ENCODE measurements at regions not wholly inside any gene's neighbourhood (a gene's known extent, or its start where the extent isn't known, plus 50 kb on each side); places are given as distances from the start of the nearest gene placed in this dataset.

- Mint-ChIP-seq H3K9me3 (ENCODE audit: low read depth, unreplicated experiment) (peaks cover 7% of the 10 kb centered on the region), H3K4me3 (ENCODE audit: low read depth, unreplicated experiment) (no peak overlapping the region), H3K36me3 (ENCODE audit: insufficient read depth, unreplicated experiment) (no peaks in the 10 kb centered on the region), H3K27ac (ENCODE audit: unreplicated experiment) (no peak overlapping the region), H3K4me1 (ENCODE audit: low read depth, unreplicated experiment) (peaks cover 12% of the 10 kb centered on the region), H3K27me3 (ENCODE audit: unreplicated experiment) (no peaks in the 10 kb centered on the region)
- no peak for DNase-seq
- CTCF ChIA-PET = no interaction called here
- TF ChIP-seq CTCF (IDR thresholded peaks at IDR 0.05; ENCODE audit: unreplicated experiment) = no peak
- intact Hi-C loops (cut with micrococcal nuclease; ENCODE audit: unreplicated experiment) = no loop called here
- BruUV-seq (replicated peaks) = no TSS peak
These were observed 233.6 kb downstream of the KTN1 start for GRCh38 chr14:55813630-55814029.

DNA sequence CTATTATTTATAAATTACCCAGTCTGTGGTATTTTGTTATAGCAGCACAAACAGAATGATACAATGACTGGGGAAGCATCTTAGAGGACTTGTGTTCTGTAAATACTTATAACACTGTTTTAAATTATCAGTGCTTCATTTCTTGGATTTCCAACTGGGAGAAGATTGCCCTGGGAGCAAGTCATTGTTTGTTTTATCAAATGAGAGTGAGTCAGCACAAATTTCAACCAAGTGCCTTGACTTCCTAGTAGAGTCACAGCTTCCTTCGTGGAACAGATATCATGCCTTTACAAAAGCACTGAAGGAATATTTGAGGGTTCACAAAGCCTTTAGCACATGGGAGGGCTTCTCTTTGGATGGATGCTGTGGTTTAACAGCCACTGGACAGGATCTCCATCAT, 234.1 kb downstream of the KTN1 start:
- no peak overlapping the region for H3K4me3 Mint-ChIP-seq (ENCODE audit: low read depth, unreplicated experiment)
- H3K27ac Mint-ChIP-seq (ENCODE audit: unreplicated experiment) = no peak overlapping the region
- no peak for TF ChIP-seq CTCF (IDR thresholded peaks at IDR 0.05; ENCODE audit: unreplicated experiment)
- no peak for DNase-seq
- no peaks in the 10 kb centered on the region for H3K36me3 Mint-ChIP-seq (ENCODE audit: insufficient read depth, unreplicated experiment)
- intact Hi-C loops (cut with micrococcal nuclease; ENCODE audit: unreplicated experiment) = no loop called here
- CTCF ChIA-PET = no interaction called here
- peaks cover 7% of the 10 kb centered on the region for H3K9me3 Mint-ChIP-seq (ENCODE audit: low read depth, unreplicated experiment)
- H3K27me3 Mint-ChIP-seq (ENCODE audit: unreplicated experiment) = no peaks in the 10 kb centered on the region
- no TSS peak for BruUV-seq (replicated peaks)
- peaks cover 16% of the 10 kb centered on the region for H3K4me1 Mint-ChIP-seq (ENCODE audit: low read depth, unreplicated experiment)

- CTCF ChIA-PET = no interaction called here
- TF ChIP-seq CTCF (IDR thresholded peaks at IDR 0.05; ENCODE audit: unreplicated experiment) = no peak
- no TSS peak for BruUV-seq (replicated peaks)
- peaks cover 7% of the 10 kb centered on the region for H3K36me3 Mint-ChIP-seq (ENCODE audit: insufficient read depth, unreplicated experiment)
- intact Hi-C loops (cut with micrococcal nuclease; ENCODE audit: unreplicated experiment) = no loop called here
- H3K9me3 Mint-ChIP-seq (ENCODE audit: low read depth, unreplicated experiment) = peaks cover 7% of the 10 kb centered on the region
- H3K4me3 Mint-ChIP-seq (ENCODE audit: low read depth, unreplicated experiment) = no peak overlapping the region
- H3K4me1 Mint-ChIP-seq (ENCODE audit: low read depth, unreplicated experiment) = peaks cover 24% of the 10 kb centered on the region
- no peak overlapping the region for H3K27ac Mint-ChIP-seq (ENCODE audit: unreplicated experiment)
- DNase-seq = no peak
- H3K27me3 Mint-ChIP-seq (ENCODE audit: unreplicated experiment) = no peaks in the 10 kb centered on the region
These were observed 234.9 kb downstream of the KTN1 start for GRCh38 chr14:55814873-55815272.

DNA sequence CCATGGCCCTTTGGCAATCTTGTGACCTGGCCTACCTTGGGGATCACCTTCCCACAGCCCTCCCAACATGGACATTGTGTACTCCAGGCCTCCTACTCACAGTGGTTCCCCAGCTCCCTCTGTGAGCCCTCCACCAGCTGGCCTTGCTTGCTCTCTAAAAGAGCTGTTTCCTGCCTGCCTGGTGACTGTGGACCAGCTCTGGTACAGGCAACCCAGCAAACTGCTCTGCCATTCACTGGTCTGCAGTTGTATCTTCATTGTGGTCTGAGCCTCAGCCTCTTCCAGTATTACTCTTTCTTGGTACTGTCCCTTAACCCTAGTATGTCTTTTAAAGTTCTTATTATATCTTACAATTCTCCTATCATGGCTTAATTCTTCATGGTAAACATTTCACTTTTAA, 236.2 kb downstream of the KTN1 start:
- peaks cover 4% of the 10 kb centered on the region for H3K9me3 Mint-ChIP-seq (ENCODE audit: low read depth, unreplicated experiment)
- no peak overlapping the region for H3K4me3 Mint-ChIP-seq (ENCODE audit: low read depth, unreplicated experiment)
- no TSS peak for BruUV-seq (replicated peaks)
- intact Hi-C loops (cut with micrococcal nuclease; ENCODE audit: unreplicated experiment) = no loop called here
- peaks cover 8% of the 10 kb centered on the region for H3K36me3 Mint-ChIP-seq (ENCODE audit: insufficient read depth, unreplicated experiment)
- H3K27me3 Mint-ChIP-seq (ENCODE audit: unreplicated experiment) = no peaks in the 10 kb centered on the region
- H3K4me1 Mint-ChIP-seq (ENCODE audit: low read depth, unreplicated experiment) = peaks cover 28% of the 10 kb centered on the region
- no peak for TF ChIP-seq CTCF (IDR thresholded peaks at IDR 0.05; ENCODE audit: unreplicated experiment)
- no peak overlapping the region for H3K27ac Mint-ChIP-seq (ENCODE audit: unreplicated experiment)
- no peak for DNase-seq
- CTCF ChIA-PET = no interaction called here

Measured in Calu3 (cell line).